Gastroesophageal sphincter (tissue), 3 donors: ENCODE measurements at regions not wholly inside any gene's neighbourhood (a gene's known extent, or its start where the extent isn't known, plus 50 kb on each side); places are given as distances from the start of the nearest gene placed in this dataset.

Experiments used
- CTCF ChIP-seq, 4 experiments: fragments of 200-600 bp in 2 of 4; fragments of 450-650 bp in 2 of 4; sonication (generic) in 1 of 4; IDR thresholded peaks; one replicate each; pipeline ENCODE4 v1.5.1; 2017 to 2019; ENCODE audit warnings: antibody characterized with exemption in 4 of 4, mild to moderate bottlenecking in 2 of 4, moderate library complexity in 2 of 4
- EP300 ChIP-seq: sonication (generic); formaldehyde crosslinking; IDR thresholded peaks from one replicate; pipeline ENCODE4 v1.6.1; 2017; ENCODE audit warnings: antibody characterized with exemption, mild to moderate bottlenecking

GRCh38 chr18:51611326-51611725 is 413.8 kb upstream of the MEX3C start:
- TF ChIP-seq CTCF (IDR thresholded peaks at IDR 0.05): no peak
- no peak for TF ChIP-seq EP300
